ENCODE measurements at regions not wholly inside any gene's neighbourhood (a gene's known extent, or its start where the extent isn't known, plus 50 kb on each side); places are given as distances from the start of the nearest gene placed in this dataset.

- ChIA-PET CTCF (interaction anchor here (0.8 to 2.8 kb wide), 5 partner anchors 12 to 152 kb away, joined by 3 to 10 read pairs (median 4); no protein-coding TSS in a partner anchor), POLR2A (no interaction called here)
- Histone ChIP-seq H3K4me3 (ENCODE audit: low read depth in 2 of 2, low read length in 1 of 2) (no peak overlapping the region), H3K36me3 (replicated peaks in 1 of 2; ENCODE audit: control insufficient read depth in 1 of 2, insufficient read depth in 2 of 2, low read length in 1 of 2) (no peaks in the 10 kb centered on the region), H3K9me2 (no peaks in the 10 kb centered on the region), H3K9ac (no peak overlapping the region), H3K4me2 (no peak overlapping the region), H3K27me3 (ENCODE audit: insufficient read depth) (peaks cover 86% of the 10 kb centered on the region), H2AFZ (ENCODE audit: low read depth) (no peak overlapping the region), H3K79me2 (ENCODE audit: insufficient read depth) (no peaks in the 10 kb centered on the region), H3K4me1 (ENCODE audit: control insufficient read depth in 1 of 2, insufficient read depth in 2 of 2, low read depth in 1 of 2, low read length in 1 of 2) (no peaks in the 10 kb centered on the region), H4K20me1 (ENCODE audit: insufficient read depth) (no peaks in the 10 kb centered on the region; the same call in 1 of the 2 replicates), H3K27ac (ENCODE audit: low read depth in 2 of 2, low read length in 1 of 2) (no peak overlapping the region), H3F3A (replicated peaks; ENCODE audit: insufficient read depth) (no peaks in the 10 kb centered on the region), H3K9me3 (no peaks in the 10 kb centered on the region)
- WGBS (ENCODE audit: low lambda C conversion rate) = 12% methylated on average over 20 of the region's 21 CpGs
- peak; percentile 49 for TF ChIP-seq RAD21 (IDR thresholded peaks at IDR 0.05; ENCODE audit: low read length)
- TF ChIP-seq MXI1 (IDR thresholded peaks at IDR 0.05; ENCODE audit: low read depth, low read length) = no peak
- TF ChIP-seq TCF12 (IDR thresholded peaks at IDR 0.05) = no peak
- TF ChIP-seq CTCF (IDR thresholded peaks at IDR 0.05) = peak; percentile 28; the same call in 1 of the 2 replicates
- TF ChIP-seq SMC3 (IDR thresholded peaks at IDR 0.05; ENCODE audit: low read depth, low read length) = no peak
- TF ChIP-seq EP300 (IDR thresholded peaks at IDR 0.05; ENCODE audit: borderline replicate concordance in 1 of 2, low read depth in 1 of 2, low read length in 1 of 2) = no peak
- TF ChIP-seq FOXM1 (IDR thresholded peaks at IDR 0.05; ENCODE audit: low read depth) = no peak
- TF ChIP-seq REST (IDR thresholded peaks at IDR 0.05; ENCODE audit: low read depth, low read length) = no peak
- peak; percentile 42 for DNase-seq
Observed at GRCh38 chr7:1377111-1377909, 82.0 kb downstream of the MICALL2 start.
